Left ventricle myocardium inferior (tissue), 1 donor: ENCODE measurements at regions not wholly inside any gene's neighbourhood (a gene's known extent, or its start where the extent isn't known, plus 50 kb on each side); places are given as distances from the start of the nearest gene placed in this dataset.
"Not testable (repeated sequence)": the region's sequence is repeated elsewhere in the genome, so short reads cannot be mapped to it uniquely, and the experiment has no call there.

ENCODE experiments used
- DNase-seq: peaks from one replicate; pipeline ENCODE4 v3.0.0-alpha.2; 2020
- H3K27ac ChIP-seq: fragments of 200-600 bp; replicated peaks from 2 replicates; pipeline ENCODE4 v1.8.0; 2021
- H3K27me3 ChIP-seq: fragments of 200-600 bp; 2 replicates; pipeline ENCODE4 v1.8.0; 2021; ENCODE audit warnings: low read depth
- H3K36me3 ChIP-seq: fragments of 200-600 bp; 2 replicates; pipeline ENCODE4 v1.8.0; 2021
- H3K4me1 ChIP-seq: fragments of 200-600 bp; 2 replicates; pipeline ENCODE4 v1.8.0; 2021
- H3K4me3 ChIP-seq: fragments of 200-600 bp; 2 replicates; pipeline ENCODE4 v1.8.0; 2021; ENCODE audit warnings: mild to moderate bottlenecking, moderate library complexity
- H3K9me3 ChIP-seq: fragments of 200-600 bp; replicated peaks from 2 replicates; pipeline ENCODE4 v1.8.0; 2021
- intact Hi-C: fragments of 100-400 bp; cut with micrococcal nuclease; formaldehyde crosslinking; loops from one replicate; pipeline ENCODE4 v1.11.0; 2022
- TF ChIP-seq, protein P1 (sequence below): fragments of 200-600 bp; IDR thresholded peaks from 2 replicates; pipeline ENCODE4 v1.8.0; 2021; ENCODE audit warnings: antibody characterized with exemption, mild to moderate bottlenecking, borderline replicate concordance
- donor health status: DM: no; HTN: yes; CAD: no; lungs with severe emphysema.

DNA sequence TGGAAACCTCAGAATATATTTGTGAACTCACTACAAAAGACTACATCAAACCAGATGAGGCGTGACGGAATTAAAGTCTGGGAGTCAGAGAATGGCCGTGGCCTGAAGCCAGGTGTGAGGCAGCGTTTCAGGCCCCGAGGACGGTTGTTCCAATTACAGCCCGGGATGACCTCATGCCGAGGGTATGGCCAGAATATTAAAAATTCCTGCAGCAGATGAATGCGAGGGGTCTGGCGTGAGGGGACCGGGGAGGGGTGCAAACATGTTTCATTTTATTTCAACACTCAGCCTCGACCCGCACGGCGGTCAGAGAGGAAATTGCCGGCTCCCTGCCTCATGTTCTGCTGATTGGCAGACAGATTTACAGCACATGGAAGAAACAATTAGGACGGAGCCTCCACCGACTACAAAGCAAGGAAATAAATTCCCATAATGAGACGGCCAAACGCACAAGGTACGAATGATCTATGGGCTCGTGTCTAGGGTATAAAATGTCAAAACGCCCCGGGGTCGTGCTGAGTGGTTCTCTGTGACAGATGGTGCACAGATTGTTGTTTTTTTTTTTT is 289.7 kb downstream of the SHOX start:
- Histone ChIP-seq H3K27ac (no peak overlapping the region), H3K4me1 (no peaks in the 10 kb centered on the region), H3K4me3 (no peak overlapping the region), H3K27me3 (no peaks in the 10 kb centered on the region), H3K9me3 (peaks cover 7% of the 10 kb centered on the region), H3K36me3 (no peaks in the 10 kb centered on the region)
- TF ChIP-seq, protein P1, sequence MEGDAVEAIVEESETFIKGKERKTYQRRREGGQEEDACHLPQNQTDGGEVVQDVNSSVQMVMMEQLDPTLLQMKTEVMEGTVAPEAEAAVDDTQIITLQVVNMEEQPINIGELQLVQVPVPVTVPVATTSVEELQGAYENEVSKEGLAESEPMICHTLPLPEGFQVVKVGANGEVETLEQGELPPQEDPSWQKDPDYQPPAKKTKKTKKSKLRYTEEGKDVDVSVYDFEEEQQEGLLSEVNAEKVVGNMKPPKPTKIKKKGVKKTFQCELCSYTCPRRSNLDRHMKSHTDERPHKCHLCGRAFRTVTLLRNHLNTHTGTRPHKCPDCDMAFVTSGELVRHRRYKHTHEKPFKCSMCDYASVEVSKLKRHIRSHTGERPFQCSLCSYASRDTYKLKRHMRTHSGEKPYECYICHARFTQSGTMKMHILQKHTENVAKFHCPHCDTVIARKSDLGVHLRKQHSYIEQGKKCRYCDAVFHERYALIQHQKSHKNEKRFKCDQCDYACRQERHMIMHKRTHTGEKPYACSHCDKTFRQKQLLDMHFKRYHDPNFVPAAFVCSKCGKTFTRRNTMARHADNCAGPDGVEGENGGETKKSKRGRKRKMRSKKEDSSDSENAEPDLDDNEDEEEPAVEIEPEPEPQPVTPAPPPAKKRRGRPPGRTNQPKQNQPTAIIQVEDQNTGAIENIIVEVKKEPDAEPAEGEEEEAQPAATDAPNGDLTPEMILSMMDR: no peak
- intact Hi-C loops: no loop called here
- DNase-seq: no peak

DNA sequence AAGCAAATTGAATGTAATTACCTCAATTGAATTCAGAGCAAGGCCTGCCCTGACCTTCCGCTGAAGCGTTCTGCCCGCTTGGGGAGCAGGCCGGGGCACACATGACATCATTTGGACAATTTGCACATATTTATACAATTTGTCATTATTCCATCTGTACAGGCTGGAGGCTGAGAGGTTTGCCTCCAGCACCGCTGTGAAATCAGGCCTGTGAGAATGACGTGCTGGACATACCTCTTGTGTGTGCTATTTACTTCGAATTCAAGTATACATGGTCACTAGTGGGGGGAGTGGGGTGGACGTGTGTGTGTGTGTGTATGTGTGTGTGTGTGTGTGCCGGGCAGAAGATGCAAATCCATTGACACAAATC is 285.6 kb downstream of the SHOX start:
- H3K4me3 ChIP-seq: no peak overlapping the region
- TF ChIP-seq, protein P1: no peak
- H3K27me3 ChIP-seq: no peaks in the 10 kb centered on the region

DNA sequence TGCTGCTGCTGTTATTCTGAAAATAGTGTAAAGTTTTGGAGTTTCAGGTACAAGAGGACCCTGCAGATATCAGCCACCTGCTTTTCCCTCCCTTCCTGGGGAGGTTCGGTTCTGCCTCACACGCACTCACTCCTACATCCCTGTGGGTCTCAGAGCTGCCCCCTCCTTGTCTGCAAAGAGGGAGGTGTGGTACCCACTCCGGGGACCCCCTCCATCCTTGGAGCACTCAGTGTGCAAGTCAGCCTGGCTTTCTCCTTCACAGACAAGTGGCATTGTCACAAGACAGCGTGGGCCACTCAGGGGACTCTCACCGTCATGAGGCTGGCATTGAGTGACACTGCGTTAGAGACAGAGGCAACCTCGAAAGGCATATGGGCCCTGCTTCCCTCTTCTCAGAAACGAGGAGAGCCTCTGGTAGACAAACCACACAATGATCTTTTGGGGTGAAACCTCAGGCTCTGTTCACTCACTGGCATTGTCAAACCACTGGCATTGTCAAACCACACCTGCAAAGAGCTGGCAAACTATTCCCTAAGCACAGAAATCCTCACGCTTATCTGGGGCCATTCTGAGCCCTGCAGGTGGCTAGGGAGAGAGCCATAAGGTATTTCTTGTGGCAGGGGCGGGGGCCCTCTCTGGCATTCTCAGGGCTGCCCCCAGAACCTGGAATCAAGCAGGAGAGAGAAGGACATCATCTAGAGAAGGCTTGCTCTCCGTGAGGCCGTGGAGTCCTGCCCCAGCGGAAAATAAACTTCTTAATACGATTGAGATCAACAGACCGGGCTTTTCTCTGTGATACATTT is 285.0 kb downstream of the SHOX start:
- no peak overlapping the region for H3K4me3 ChIP-seq
- no peak overlapping the region for H3K27ac ChIP-seq
- DNase-seq: no peak
- no peaks in the 10 kb centered on the region for H3K36me3 ChIP-seq
- no peaks in the 10 kb centered on the region for H3K27me3 ChIP-seq
- TF ChIP-seq, protein P1: no peak
- peaks cover 8% of the 10 kb centered on the region for H3K9me3 ChIP-seq
- no peaks in the 10 kb centered on the region for H3K4me1 ChIP-seq
- intact Hi-C loops: no loop called here

More for the DNA sequence above, 285.6 kb downstream of the SHOX start:
- Histone ChIP-seq H3K27ac (no peak overlapping the region), H3K9me3 (peaks cover 2% of the 10 kb centered on the region), H3K36me3 (no peaks in the 10 kb centered on the region), H3K4me1 (no peaks in the 10 kb centered on the region)
- intact Hi-C loops: no loop called here
- DNase-seq: no peak

DNA sequence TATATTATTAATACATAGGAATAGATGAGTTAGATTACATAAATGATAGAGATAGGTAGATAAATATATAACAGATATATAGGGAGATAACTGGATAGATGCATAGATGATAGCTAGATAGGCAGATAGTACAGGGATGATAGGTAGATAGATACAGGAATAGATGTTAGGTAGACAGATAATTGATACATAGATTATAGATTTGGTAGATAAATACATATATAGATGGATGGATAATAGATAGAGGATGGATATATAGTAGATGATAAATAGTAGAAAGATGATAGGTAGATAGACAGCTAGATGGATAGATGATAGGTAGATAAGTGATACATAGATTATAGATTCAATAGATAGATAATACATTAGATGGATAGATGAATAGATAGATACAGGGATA is 283.6 kb downstream of the SHOX start:
- TF ChIP-seq, protein P1: no peak
- no peak overlapping the region for H3K27ac ChIP-seq
- H3K9me3 ChIP-seq: peaks cover 11% of the 10 kb centered on the region
- no peaks in the 10 kb centered on the region for H3K36me3 ChIP-seq
- no peak overlapping the region for H3K4me3 ChIP-seq
- no peaks in the 10 kb centered on the region for H3K4me1 ChIP-seq
- no peaks in the 10 kb centered on the region for H3K27me3 ChIP-seq
- no peak for DNase-seq
- intact Hi-C loops: no loop called here

DNA sequence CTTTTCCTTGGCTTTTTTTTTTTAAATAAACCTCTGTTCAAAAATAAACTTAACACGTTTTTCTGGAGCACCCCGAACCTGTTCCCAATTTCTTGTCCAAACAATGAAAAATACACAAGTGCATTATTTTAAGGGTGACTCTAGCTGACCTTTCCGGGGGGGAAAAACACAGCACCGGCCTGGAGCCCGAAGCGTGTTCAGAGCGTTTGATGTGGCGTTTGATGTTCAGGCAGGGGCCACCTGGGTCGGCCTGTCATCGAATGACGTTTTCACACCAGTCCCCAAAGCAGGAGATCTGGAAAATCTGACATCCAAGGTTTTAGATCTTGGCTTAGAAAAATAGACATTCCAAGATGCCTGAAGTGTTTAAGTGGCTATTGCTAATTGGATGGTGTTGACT is 282.1 kb downstream of the SHOX start:
- TF ChIP-seq, protein P1: no peak
- no peaks in the 10 kb centered on the region for H3K4me1 ChIP-seq
- H3K36me3 ChIP-seq: no peaks in the 10 kb centered on the region
- intact Hi-C loops: no loop called here
- DNase-seq: no peak
- H3K27me3 ChIP-seq: no peaks in the 10 kb centered on the region
- H3K4me3 ChIP-seq: no peak overlapping the region
- peaks cover 11% of the 10 kb centered on the region for H3K9me3 ChIP-seq
- H3K27ac ChIP-seq: no peak overlapping the region

DNA sequence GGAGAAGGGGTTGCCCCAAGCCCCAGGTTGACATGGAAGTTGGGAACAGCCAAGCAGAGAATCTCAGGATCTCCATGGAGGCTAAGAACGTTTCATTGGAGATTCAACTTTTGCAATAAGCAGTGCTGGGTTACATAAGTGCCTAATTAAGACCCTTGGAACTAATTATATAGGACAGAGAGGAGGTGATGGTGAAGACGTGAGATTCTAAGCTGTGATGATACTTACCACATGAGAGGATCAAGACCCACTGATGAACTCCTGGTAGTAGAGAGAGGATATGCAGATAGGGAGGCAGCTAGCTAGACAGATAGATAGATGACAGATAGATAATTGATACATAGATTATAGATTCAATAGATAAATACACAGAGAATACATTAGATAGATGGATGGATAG is 278.5 kb downstream of the SHOX start:
- H3K27me3 ChIP-seq, H3K36me3 ChIP-seq, DNase-seq, H3K27ac ChIP-seq, H3K4me1 ChIP-seq, intact Hi-C loops, H3K4me3 ChIP-seq: not testable (repeated sequence)
- peaks cover 11% of the 10 kb centered on the region for H3K9me3 ChIP-seq
